ENCODE measurements at regions not wholly inside any gene's neighbourhood (a gene's known extent, or its start where the extent isn't known, plus 50 kb on each side); places are given as distances from the start of the nearest gene placed in this dataset.
"Not testable (repeated sequence)": the region's sequence is repeated elsewhere in the genome, so short reads cannot be mapped to it uniquely, and the experiment has no call there.

- no peak for DNase-seq
Observed at GRCh38 chr1:78715181-78715661, 65.6 kb downstream of the IFI44 start.

- no peak for DNase-seq
Observed at GRCh38 chr1:78716186-78716585, 66.6 kb downstream of the IFI44 start.

GRCh38 chr1:78718566-78718965 lies 68.9 kb downstream of the IFI44 start:
- DNase-seq: no peak

DNA sequence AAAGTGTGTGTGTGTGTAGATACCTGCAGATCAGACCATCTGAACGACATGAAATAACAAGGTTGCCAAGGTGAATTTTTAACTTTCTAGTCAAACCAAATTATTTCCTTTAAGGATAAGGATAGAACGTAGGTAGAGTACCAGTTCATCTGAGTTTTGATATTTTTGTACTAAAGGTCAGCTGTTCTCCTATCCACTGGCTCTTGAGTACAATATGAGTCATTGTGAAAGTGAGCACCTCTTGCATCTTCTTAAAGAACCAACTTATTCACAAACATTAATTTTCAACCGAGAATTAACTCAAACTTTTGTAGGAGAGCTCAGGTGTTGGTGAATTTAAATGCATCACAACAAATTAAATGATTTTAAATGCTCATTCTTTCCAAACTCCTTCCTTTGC lies 71.5 kb downstream of the IFI44 start:
- no peak for DNase-seq

DNA sequence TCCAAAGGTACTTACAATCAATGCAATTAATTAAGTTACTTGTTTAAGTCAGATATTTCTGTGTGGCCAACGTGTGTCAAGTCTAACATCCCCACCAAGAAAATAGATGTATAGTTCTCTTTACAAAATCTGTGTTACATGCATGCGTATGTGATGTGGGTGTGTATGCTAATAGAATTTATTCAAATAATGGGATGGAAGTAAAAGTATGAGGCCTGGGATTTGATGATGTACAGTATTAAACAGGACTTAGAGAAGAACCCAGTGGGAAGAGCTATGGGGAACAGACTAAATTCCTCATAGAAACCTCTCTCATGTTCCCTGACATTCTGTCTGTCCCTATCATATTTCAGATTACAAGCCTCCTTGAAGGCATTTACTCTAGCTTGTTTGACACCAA lies 72.5 kb downstream of the IFI44 start:
- no peak for DNase-seq

DNA sequence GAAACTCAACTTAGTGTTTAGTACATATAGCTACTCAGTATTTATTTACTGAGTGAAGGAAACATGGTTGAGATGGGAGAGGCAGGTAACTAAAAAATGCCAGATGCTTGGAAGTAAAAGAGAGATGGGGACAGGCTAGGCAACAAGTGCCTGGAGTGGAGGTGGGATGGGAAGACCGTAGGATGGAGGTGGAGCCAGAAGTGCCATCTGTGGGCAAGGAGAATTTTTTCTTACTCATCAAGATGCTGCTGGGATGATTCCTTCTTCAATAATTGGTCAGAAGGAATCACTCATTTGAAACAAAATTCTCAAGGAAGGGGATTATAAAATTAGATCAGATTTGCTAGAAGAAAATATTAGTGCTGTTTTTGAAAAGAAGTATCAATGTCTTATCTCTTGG lies 72.9 kb downstream of the IFI44 start:
- no peak for DNase-seq

GRCh38 chr1:78722947-78723346 lies 73.3 kb downstream of the IFI44 start:
- DNase-seq: no peak

- DNase-seq: no peak
Observed at GRCh38 chr1:78726686-78727085, 77.1 kb downstream of the IFI44 start.

DNA sequence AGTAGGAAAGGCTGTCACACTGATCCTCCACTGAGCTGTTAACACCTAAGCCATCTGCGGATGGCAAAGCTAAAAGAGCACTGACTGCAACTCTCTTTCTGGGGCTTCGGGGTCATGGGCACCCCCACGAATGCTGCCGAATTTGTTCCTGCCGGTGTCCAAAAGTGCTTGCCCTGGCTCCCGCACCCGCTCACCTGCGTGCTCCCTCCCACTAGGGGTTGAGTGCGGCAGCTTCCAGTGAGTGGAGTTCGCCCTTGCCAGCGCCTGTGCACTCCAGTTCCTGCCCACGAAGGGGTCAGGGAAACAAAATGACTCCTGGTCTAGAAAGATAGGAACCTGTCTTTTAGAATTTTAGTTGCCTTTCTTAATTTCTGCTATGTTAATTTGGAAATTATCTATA lies 78.7 kb downstream of the IFI44 start:
- no peak for DNase-seq

- DNase-seq: no peak
Observed at GRCh38 chr1:78730054-78730453, 80.4 kb downstream of the IFI44 start.

- DNase-seq: no peak
Observed at GRCh38 chr1:78731674-78732073, 82.0 kb downstream of the IFI44 start.

DNA sequence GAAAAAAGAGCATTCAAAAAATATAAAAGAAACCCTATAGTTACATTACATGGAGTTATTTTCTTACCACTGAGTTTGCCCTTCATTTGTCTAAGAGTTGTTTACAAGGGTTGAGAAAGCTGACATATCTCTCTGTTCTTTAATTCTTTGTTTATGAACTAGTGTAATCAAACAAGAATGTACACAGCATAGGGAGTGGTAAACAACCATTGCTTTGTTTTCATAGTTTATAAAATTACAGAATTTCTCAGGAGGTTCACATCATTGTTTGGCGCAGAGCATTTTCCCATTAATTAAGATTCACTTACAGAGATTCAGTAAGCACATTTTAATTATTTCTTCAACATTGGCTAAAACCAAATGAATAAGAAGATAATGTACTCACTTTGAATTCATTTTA lies 87.6 kb downstream of the IFI44 start:
- no peak for DNase-seq

DNA sequence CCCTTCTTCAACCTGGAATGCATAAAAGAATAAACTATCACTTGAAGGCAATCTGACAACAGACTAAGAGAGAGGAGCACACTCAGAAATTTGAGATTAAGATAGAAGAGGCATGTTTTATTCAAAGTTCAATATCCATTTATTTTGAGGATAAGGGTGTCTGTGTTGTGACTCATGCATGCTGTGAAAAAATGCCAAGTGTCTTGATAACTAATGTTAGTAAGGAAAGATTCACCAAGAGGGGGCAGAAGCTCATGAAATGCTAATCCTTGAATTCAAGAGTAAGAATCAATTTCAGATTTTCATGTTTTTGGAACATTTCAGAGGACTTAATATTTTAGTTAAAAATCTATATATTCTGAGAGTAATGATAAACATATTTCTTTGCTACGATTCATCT lies 94.0 kb downstream of the IFI44 start:
- DNase-seq: no peak

GRCh38 chr1:78745111-78745510 lies 95.5 kb downstream of the IFI44 start:
- DNase-seq: no peak

DNA sequence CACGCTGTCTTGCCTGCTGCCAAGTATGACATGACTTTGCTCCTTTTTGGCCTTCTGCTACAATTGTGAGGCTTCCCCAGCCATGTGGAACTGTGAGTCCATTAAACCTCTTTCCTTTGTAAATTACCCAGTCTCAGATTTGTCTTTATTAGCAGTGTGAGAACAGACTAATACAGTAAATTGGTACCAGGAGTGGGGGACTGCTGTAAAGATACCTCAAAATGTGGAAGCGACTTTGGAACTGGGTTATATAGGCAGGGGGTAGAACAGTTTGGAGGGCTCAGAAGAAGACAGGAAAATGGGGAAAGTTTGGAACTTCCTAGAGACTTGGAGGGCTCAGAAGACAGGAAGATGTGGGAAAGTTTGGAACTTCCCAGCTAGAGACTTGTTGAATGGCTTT lies 104.0 kb downstream of the IFI44 start:
- not testable (repeated sequence) for DNase-seq

GRCh38 chr1:78755986-78756385 lies 106.4 kb downstream of the IFI44 start:
- DNase-seq: no peak

- DNase-seq: no peak
Observed at GRCh38 chr1:78758506-78758905, 108.9 kb downstream of the IFI44 start.

DNA sequence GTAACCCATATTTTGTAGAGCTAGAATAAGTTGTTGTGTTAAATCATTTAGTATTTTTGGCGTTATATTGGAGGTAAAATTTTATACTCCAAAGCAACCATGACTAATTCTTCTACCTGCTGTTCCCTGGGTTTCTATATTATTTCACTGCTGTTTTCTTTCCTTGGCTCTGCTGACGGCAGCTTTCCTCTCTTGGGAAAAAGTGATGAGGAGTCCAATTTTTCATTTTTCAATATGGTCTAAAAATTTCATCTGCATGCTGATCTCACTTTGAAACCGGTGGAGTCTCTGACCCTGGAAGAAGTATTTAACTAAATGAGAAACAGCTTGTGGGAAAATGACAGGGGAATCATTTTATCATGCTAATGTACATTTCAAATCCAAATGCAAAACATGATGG lies 110.2 kb downstream of the IFI44 start:
- DNase-seq: no peak

- no peak for DNase-seq
Observed at GRCh38 chr1:78760858-78761257, 111.2 kb downstream of the IFI44 start.

- DNase-seq: no peak
Observed at GRCh38 chr1:78762113-78762512, 112.5 kb downstream of the IFI44 start.

DNA sequence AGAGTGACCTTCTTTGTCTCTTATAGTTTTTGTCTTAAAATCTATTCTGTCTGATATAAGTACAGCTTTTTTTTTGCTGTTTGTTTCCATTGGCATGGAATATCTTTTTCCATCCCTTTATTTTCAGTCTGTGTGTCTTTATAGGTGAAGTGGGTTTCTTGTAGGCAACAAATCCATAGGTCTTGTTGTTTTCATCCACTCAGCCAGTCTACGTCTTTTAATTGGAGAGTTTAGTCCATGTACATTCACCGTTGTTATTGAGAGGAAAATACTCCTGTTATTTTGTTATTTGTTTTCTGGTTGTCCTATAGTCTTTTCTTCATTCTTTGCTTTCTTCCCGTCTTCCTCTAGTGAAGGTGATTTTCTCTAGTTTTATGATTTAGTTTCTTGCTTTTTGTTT lies 115.9 kb downstream of the IFI44 start:
- DNase-seq: no peak

DNA sequence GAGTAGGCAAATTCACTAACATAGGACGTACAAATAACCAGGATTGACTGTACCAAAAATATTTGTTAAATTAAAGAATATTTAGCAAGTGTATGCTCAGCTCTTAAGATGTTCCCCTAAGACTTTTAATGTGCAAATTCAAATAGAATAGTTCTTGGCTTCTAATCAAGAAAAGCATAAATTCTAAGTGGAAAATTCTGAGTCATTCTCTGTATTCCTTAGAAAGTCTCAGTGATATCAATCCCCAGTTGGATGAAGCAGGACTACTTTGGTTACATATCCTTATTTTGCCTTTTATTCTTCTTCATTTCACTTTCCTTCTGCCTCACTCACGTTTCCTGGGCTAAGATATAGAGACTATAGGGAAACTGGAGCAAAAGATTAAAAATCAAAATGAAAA lies 130.2 kb downstream of the IFI44 start:
- no peak for DNase-seq

- DNase-seq: no peak
Observed at GRCh38 chr1:78787544-78787943, 137.9 kb downstream of the IFI44 start.

- DNase-seq: no peak
Observed at GRCh38 chr1:78790174-78790573, 140.5 kb downstream of the IFI44 start.

DNA sequence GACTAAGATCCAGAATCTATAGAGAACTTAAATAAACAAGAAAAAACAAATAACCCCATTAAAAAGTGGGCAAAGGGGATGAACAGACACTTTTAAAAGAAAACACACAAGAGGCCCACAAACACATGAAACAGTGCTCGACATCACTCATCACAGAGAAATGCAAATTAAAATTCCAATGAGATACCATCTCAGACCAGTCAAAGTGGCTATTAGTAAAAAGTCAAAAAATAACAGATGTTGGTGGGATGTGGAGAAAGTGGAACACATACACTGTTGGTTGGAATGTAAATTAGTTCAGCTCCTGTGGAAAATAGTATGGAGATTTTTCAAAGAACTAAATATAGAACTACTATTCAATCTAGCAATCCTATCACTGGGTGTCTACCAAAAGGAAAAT lies 143.1 kb downstream of the IFI44 start:
- DNase-seq: no peak
